ENCODE measurements at regions not wholly inside any gene's neighbourhood (a gene's known extent, or its start where the extent isn't known, plus 50 kb on each side); places are given as distances from the start of the nearest gene placed in this dataset.
A peak's percentile ranks its signal among the peaks of the same experiment; 100 is the strongest.

DNA sequence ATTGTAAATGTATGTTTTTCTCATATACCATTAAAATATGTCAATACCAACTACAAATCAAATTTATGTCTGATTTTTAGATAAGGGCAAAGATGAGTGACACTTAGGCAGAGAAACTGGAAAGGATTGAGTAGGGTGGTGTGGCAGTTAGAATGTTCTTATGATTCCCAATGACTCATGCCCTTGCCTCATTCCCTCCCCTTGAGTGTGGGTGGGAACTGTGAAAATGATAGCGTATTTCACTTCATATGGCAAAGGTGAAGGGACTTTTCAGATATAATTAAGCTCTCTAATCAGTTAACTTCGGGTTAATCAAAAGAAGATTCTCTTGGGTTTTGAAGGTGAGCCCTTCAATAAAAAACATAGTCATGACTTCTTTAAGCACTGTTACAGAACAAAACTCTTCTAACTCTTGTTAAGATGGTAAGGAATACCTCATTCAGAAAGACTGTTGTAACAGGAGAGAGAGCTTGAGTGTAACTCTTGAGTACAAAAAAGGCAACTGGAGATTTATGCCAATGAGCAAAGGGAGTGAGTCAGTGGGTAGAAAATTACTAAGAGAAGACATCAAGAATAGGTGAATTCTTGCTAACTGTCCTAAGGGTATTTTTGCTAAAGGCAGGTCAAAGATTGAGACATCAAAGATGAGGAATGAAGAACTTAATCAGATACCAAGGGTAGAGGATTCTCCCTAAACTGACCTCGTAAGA, 329.5 kb downstream of the KCTD8 start:
- DNase-seq (ENCODE audit: low read depth, low spot score) (no peak), FAIRE-seq (no peak)
- Histone ChIP-seq H3K9ac (ENCODE audit: control insufficient read depth, extremely low read depth, insufficient read depth, low read length) (no peak overlapping the region), H3K79me2 (ENCODE audit: control insufficient read depth, insufficient read depth, low read length) (no peaks in the 10 kb centered on the region), H3K36me3 (ENCODE audit: control insufficient read depth in 2 of 2, extremely low read depth in 1 of 2, insufficient read depth in 2 of 2, low read length in 2 of 2) (no peaks in the 10 kb centered on the region), H3K27me3 (ENCODE audit: control insufficient read depth, extremely low read depth, insufficient read depth, low read length) (no peaks in the 10 kb centered on the region), H2AFZ (ENCODE audit: control insufficient read depth, low read length) (peak overlapping the region; percentile 35), H3K9me3 (ENCODE audit: control insufficient read depth, low read depth, low read length) (no peaks in the 10 kb centered on the region), H3K9me1 (ENCODE audit: control insufficient read depth, extremely low read depth, insufficient read depth, low read length) (no peaks in the 10 kb centered on the region), H3K27ac (ENCODE audit: control insufficient read depth, insufficient read depth, low read length) (peak overlapping the region; percentile 58), H4K20me1 (ENCODE audit: control insufficient read depth, extremely low read depth, insufficient read depth, low read length) (no peaks in the 10 kb centered on the region), H3K4me3 (ENCODE audit: control insufficient read depth in 2 of 3, extremely low read depth in 1 of 3, insufficient read depth in 2 of 3, low read depth in 1 of 3, low read length in 3 of 3) (no peak overlapping the region), H3K4me1 (ENCODE audit: control insufficient read depth, extremely low read depth, insufficient read depth, low read length) (peaks cover 12% of the 10 kb centered on the region), H3K4me2 (ENCODE audit: control insufficient read depth, extremely low read depth, insufficient read depth, low read depth, low read length) (peak overlapping the region; percentile 44)
- dilution Hi-C loops (cut with MboI; ENCODE audit: extremely low pct_ligation_motif_present, low sequenced_read_pairs) = no loop called here
- TF ChIP-seq CTCF (optimal IDR thresholded peaks at IDR 0.05 in 1 of 3, IDR thresholded peaks at IDR 0.05 in 1 of 3, conservative IDR thresholded peaks at IDR 0.05 in 1 of 3; ENCODE audit: extremely low read depth in 1 of 3, insufficient read depth in 2 of 3, low read length in 3 of 3) (no peak), EZH2 (IDR thresholded peaks at IDR 0.05; ENCODE audit: low read length) (no peak)

DNA sequence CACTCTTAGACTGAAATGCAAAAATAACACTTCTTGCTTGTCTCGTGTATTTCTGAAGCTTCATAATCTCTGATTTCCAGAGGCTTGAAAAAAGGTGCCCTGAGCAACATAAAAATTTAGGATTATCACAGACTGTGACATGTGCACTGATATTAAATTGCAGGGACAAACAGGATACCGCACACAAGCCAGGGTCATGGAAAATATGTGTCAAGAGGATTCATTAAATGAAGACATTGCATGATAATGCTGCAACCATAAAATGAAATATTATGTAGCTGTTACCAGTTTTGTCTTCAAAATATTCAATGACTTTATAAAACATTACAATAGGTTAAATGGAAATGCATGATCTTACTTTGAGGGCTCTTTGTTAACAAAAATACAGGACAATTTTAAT, 328.0 kb downstream of the KCTD8 start:
- no peak overlapping the region for H3K4me3 ChIP-seq (ENCODE audit: control insufficient read depth in 2 of 3, extremely low read depth in 1 of 3, insufficient read depth in 2 of 3, low read depth in 1 of 3, low read length in 3 of 3)
- H3K36me3 ChIP-seq (ENCODE audit: control insufficient read depth in 2 of 2, extremely low read depth in 1 of 2, insufficient read depth in 2 of 2, low read length in 2 of 2) = no peaks in the 10 kb centered on the region
- H4K20me1 ChIP-seq (ENCODE audit: control insufficient read depth, extremely low read depth, insufficient read depth, low read length) = no peaks in the 10 kb centered on the region
- H3K9me3 ChIP-seq (ENCODE audit: control insufficient read depth, low read depth, low read length) = no peaks in the 10 kb centered on the region
- no peak for FAIRE-seq
- H3K4me1 ChIP-seq (ENCODE audit: control insufficient read depth, extremely low read depth, insufficient read depth, low read length) = peaks cover 12% of the 10 kb centered on the region
- H2AFZ ChIP-seq (ENCODE audit: control insufficient read depth, low read length) = no peak overlapping the region
- no peaks in the 10 kb centered on the region for H3K79me2 ChIP-seq (ENCODE audit: control insufficient read depth, insufficient read depth, low read length)
- H3K27ac ChIP-seq (ENCODE audit: control insufficient read depth, insufficient read depth, low read length) = no peak overlapping the region
- no peaks in the 10 kb centered on the region for H3K9me1 ChIP-seq (ENCODE audit: control insufficient read depth, extremely low read depth, insufficient read depth, low read length)
- DNase-seq (ENCODE audit: low read depth, low spot score) = no peak
- dilution Hi-C loops (cut with MboI; ENCODE audit: extremely low pct_ligation_motif_present, low sequenced_read_pairs) = no loop called here
- TF ChIP-seq EZH2 (IDR thresholded peaks at IDR 0.05; ENCODE audit: low read length) (no peak), CTCF (optimal IDR thresholded peaks at IDR 0.05 in 1 of 3, IDR thresholded peaks at IDR 0.05 in 1 of 3, conservative IDR thresholded peaks at IDR 0.05 in 1 of 3; ENCODE audit: extremely low read depth in 1 of 3, insufficient read depth in 2 of 3, low read length in 3 of 3) (no peak)
- no peak overlapping the region for H3K9ac ChIP-seq (ENCODE audit: control insufficient read depth, extremely low read depth, insufficient read depth, low read length)
- no peaks in the 10 kb centered on the region for H3K27me3 ChIP-seq (ENCODE audit: control insufficient read depth, extremely low read depth, insufficient read depth, low read length)
- H3K4me2 ChIP-seq (ENCODE audit: control insufficient read depth, extremely low read depth, insufficient read depth, low read depth, low read length) = no peak overlapping the region

Measured in keratinocyte (primary cell).